GM23338 (cell line): ENCODE measurements at regions not wholly inside any gene's neighbourhood (a gene's known extent, or its start where the extent isn't known, plus 50 kb on each side); places are given as distances from the start of the nearest gene placed in this dataset.

Experiments
- ATAC-seq: fragments of 200-7000 bp; cut with Tn5 transposase; 3 replicates; pipeline ENCODE4 v1.9.1; 2020
- DNase-seq: peaks from one replicate; pipeline ENCODE4 v3.0.0-alpha.2; 2015; ENCODE audit warnings: low spot score
- H2AFZ ChIP-seq: fragments of 200-600 bp; sonication (generic); 2 replicates; pipeline ENCODE4 v1.8.0; 2016; ENCODE audit warnings: antibody characterized with exemption, mild to moderate bottlenecking, moderate library complexity
- H3F3A ChIP-seq: fragments of 200-600 bp; sonication (generic); replicated peaks from 2 replicates; pipeline ENCODE4 v1.8.0; 2017; ENCODE audit warnings: antibody characterized with exemption, mixed run types, low read depth
- H3K27ac ChIP-seq: fragments of 200-600 bp; sonication (generic); 2 replicates; pipeline ENCODE4 v1.6.1; 2016; ENCODE audit warnings: low read depth
- H3K27me3 ChIP-seq: fragments of 200-600 bp; sonication (generic); 2 replicates; pipeline ENCODE4 v1.8.0; 2016; ENCODE audit warnings: mild to moderate bottlenecking, mixed run types, moderate library complexity; ENCODE audit not compliant: insufficient read depth
- H3K36me3 ChIP-seq: fragments of 200-600 bp; sonication (generic); 2 replicates; pipeline ENCODE4 v1.8.0; 2016; ENCODE audit warnings: mild to moderate bottlenecking; ENCODE audit not compliant: insufficient read depth
- H3K4me1 ChIP-seq: fragments of 200-600 bp; sonication (generic); 2 replicates; pipeline ENCODE4 v1.8.0; 2016; ENCODE audit warnings: mild to moderate bottlenecking, moderate library complexity; ENCODE audit not compliant: insufficient read depth
- H3K4me2 ChIP-seq: fragments of 200-600 bp; sonication (generic); 2 replicates; pipeline ENCODE4 v1.7.1; 2017; ENCODE audit warnings: mixed run types
- H3K4me3 ChIP-seq: fragments of 200-600 bp; sonication (generic); 2 replicates; pipeline ENCODE4 v1.6.1; 2016; ENCODE audit warnings: mixed run types
- H3K79me2 ChIP-seq: fragments of 200-600 bp; sonication (generic); replicated peaks from 2 replicates; pipeline ENCODE4 v1.8.0; 2017; ENCODE audit warnings: mild to moderate bottlenecking; ENCODE audit not compliant: insufficient read depth
- H3K9me2 ChIP-seq: fragments of 200-600 bp; sonication (generic); 2 replicates; pipeline ENCODE4 v1.8.0; 2017; ENCODE audit not compliant: insufficient read depth
- H4K20me1 ChIP-seq: fragments of 200-600 bp; sonication (generic); replicated peaks from 2 replicates; pipeline ENCODE4 v1.8.0; 2017; ENCODE audit warnings: mild to moderate bottlenecking; ENCODE audit not compliant: insufficient read depth
- H3K27ac Mint-ChIP-seq: 2 replicates; pipeline ENCODE4 v1.8.0; 2020; ENCODE audit warnings: inconsistent platforms, mild to moderate bottlenecking, moderate library complexity, mixed read lengths
- H3K27me3 Mint-ChIP-seq: 3 replicates; pipeline ENCODE4 v1.8.0; 2022; ENCODE audit warnings: low read depth, mild to moderate bottlenecking, moderate library complexity, mixed read lengths, inconsistent platforms; ENCODE audit not compliant: insufficient read depth, poor library complexity
- H3K36me3 Mint-ChIP-seq: 3 replicates; pipeline ENCODE4 v1.8.0; 2021; ENCODE audit warnings: low read depth, mild to moderate bottlenecking, inconsistent platforms, moderate library complexity, mixed read lengths
- H3K4me1 Mint-ChIP-seq: 3 replicates; pipeline ENCODE4 v1.8.0; 2020; ENCODE audit warnings: mild to moderate bottlenecking, inconsistent platforms, mixed read lengths
- H3K4me3 Mint-ChIP-seq: 3 replicates; pipeline ENCODE4 v1.8.0; 2021; ENCODE audit warnings: moderate library complexity, mild to moderate bottlenecking, inconsistent platforms, mixed read lengths
- H3K9me3 Mint-ChIP-seq: 3 replicates; pipeline ENCODE4 v1.8.0; 2020; ENCODE audit warnings: moderate library complexity, mild to moderate bottlenecking, inconsistent platforms, mixed read lengths
- JUNB ChIP-seq: IDR thresholded peaks from one replicate; pipeline ENCODE4 v1.6.1; 2016; ENCODE audit warnings: antibody characterized with exemption; ENCODE audit not compliant: unreplicated experiment
- POLR2AphosphoS5 ChIP-seq: IDR thresholded peaks from 2 replicates; pipeline ENCODE4 v1.6.1; 2016; ENCODE audit warnings: antibody characterized with exemption, low read depth
- ZNF331 ChIP-seq: fragments of 250-450 bp; sonication (Bioruptor Pico); IDR thresholded peaks from 2 replicates; pipeline ENCODE4 v1.5.0; 2020; ENCODE audit warnings: low read depth, mild to moderate bottlenecking, moderate library complexity
- TF ChIP-seq, protein P1 (sequence below): fragments of 250-450 bp; sonication (Bioruptor Pico); IDR thresholded peaks from 2 replicates; pipeline ENCODE4 v1.5.0; 2020; ENCODE audit warnings: mild to moderate bottlenecking, moderate library complexity

DNA sequence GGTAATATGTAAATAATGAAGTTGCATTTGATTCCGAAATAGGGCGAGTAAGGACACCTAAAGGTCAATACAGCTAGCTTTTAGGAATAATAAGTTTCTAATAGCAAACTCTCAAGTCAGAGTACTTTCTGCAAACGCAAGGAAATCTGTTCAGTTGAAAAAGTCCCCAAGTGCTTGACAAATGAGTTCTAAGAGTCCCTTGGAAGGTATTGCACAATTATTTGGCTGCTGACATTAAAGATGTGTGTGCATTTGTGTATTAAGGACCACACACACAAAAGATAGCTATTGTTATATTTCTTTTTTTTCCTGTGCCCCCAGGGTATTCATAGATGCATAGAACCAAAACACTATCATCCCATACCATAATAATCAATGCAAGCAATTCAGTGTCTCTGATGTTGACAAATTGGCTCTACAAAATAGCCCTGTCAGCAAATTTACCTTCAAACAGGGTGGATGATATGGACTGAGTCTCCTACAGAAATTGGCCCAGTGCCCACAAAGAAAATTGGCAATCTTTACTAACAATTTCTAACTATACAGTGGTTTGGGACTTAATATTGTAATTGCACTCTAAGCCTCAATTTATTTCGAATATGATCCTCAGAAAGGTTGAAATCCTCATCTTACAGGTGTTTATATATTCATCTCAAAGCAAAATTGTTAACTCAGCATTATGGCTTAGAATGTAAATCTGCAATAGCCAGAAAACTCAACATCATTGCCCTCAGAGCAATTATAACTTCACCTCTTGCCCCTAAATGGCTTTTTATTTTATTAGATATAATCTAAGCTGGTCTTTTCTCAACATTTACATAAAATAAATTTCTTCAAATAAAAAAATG is 827.2 kb downstream of the MAT2B start (continued):
- TF ChIP-seq, protein P1, sequence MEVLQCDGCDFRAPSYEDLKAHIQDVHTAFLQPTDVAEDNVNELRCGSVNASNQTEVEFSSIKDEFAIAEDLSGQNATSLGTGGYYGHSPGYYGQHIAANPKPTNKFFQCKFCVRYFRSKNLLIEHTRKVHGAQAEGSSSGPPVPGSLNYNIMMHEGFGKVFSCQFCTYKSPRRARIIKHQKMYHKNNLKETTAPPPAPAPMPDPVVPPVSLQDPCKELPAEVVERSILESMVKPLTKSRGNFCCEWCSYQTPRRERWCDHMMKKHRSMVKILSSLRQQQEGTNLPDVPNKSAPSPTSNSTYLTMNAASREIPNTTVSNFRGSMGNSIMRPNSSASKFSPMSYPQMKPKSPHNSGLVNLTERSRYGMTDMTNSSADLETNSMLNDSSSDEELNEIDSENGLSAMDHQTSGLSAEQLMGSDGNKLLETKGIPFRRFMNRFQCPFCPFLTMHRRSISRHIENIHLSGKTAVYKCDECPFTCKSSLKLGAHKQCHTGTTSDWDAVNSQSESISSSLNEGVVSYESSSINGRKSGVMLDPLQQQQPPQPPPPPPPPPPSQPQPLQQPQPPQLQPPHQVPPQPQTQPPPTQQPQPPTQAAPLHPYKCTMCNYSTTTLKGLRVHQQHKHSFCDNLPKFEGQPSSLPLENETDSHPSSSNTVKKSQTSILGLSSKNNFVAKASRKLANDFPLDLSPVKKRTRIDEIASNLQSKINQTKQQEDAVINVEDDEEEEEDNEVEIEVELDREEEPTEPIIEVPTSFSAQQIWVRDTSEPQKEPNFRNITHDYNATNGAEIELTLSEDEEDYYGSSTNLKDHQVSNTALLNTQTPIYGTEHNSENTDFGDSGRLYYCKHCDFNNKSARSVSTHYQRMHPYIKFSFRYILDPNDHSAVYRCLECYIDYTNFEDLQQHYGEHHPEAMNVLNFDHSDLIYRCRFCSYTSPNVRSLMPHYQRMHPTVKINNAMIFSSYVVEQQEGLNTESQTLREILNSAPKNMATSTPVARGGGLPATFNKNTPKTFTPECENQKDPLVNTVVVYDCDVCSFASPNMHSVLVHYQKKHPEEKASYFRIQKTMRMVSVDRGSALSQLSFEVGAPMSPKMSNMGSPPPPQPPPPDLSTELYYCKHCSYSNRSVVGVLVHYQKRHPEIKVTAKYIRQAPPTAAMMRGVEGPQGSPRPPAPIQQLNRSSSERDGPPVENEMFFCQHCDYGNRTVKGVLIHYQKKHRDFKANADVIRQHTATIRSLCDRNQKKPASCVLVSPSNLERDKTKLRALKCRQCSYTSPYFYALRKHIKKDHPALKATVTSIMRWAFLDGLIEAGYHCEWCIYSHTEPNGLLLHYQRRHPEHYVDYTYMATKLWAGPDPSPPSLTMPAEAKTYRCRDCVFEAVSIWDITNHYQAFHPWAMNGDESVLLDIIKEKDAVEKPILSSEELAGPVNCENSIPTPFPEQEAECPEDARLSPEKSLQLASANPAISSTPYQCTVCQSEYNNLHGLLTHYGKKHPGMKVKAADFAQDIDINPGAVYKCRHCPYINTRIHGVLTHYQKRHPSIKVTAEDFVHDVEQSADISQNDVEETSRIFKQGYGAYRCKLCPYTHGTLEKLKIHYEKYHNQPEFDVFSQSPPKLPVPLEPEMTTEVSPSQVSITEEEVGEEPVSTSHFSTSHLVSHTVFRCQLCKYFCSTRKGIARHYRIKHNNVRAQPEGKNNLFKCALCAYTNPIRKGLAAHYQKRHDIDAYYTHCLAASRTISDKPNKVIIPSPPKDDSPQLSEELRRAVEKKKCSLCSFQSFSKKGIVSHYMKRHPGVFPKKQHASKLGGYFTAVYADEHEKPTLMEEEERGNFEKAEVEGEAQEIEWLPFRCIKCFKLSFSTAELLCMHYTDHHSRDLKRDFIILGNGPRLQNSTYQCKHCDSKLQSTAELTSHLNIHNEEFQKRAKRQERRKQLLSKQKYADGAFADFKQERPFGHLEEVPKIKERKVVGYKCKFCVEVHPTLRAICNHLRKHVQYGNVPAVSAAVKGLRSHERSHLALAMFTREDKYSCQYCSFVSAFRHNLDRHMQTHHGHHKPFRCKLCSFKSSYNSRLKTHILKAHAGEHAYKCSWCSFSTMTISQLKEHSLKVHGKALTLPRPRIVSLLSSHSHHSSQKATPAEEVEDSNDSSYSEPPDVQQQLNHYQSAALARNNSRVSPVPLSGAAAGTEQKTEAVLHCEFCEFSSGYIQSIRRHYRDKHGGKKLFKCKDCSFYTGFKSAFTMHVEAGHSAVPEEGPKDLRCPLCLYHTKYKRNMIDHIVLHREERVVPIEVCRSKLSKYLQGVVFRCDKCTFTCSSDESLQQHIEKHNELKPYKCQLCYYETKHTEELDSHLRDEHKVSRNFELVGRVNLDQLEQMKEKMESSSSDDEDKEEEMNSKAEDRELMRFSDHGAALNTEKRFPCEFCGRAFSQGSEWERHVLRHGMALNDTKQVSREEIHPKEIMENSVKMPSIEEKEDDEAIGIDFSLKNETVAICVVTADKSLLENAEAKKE (CRISPR knock-in tag), result no peak
- TF ChIP-seq JUNB (no peak), POLR2AphosphoS5 (no peak), ZNF331 (CRISPR knock-in tag) (no peak)

DNA sequence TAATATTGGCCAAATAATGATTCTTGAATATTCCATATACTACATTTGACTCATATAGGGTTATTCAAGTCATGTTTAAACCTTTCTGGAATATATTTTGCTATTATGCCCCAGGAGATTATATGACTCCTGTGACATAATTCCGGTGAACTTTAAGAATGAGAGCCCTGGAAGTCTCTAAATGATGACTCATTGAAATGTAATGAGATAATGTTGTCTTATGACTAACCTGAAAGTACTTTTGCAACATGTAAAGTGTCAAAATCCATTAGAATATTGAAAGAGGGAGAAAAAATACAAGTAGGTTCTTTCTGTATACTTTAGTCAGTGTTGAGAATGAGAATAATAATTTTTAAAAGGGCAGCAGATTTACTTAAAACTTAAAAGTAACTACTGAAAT is 830.4 kb downstream of the MAT2B start:
- Mint-ChIP-seq H3K4me3 (no peak overlapping the region), H3K4me1 (no peaks in the 10 kb centered on the region), H3K9me3 (no peaks in the 10 kb centered on the region), H3K27me3 (no peaks in the 10 kb centered on the region), H3K27ac (no peak overlapping the region), H3K36me3 (no peaks in the 10 kb centered on the region)
- no peaks in the 10 kb centered on the region for H3K4me1 ChIP-seq
- no peak overlapping the region for H2AFZ ChIP-seq
- no peaks in the 10 kb centered on the region for H3K36me3 ChIP-seq
- DNase-seq (no peak), ATAC-seq (no peak)
- H3K79me2 ChIP-seq, result no peaks in the 10 kb centered on the region
- H3K9me2 ChIP-seq, result no peaks in the 10 kb centered on the region
- no peaks in the 10 kb centered on the region for H3F3A ChIP-seq
- H3K4me2 ChIP-seq, result no peak overlapping the region
- H4K20me1 ChIP-seq, result no peaks in the 10 kb centered on the region
- H3K4me3 ChIP-seq, result no peak overlapping the region
- no peaks in the 10 kb centered on the region for H3K27me3 ChIP-seq
- H3K27ac ChIP-seq, result no peak overlapping the region
- no peak for TF ChIP-seq JUNB
- TF ChIP-seq, protein P1 (CRISPR knock-in tag), result no peak
- no peak for TF ChIP-seq ZNF331 (CRISPR knock-in tag)
